Erythroblast (primary cell): ENCODE measurements at regions not wholly inside any gene's neighbourhood (a gene's known extent, or its start where the extent isn't known, plus 50 kb on each side); places are given as distances from the start of the nearest gene placed in this dataset.

Source experiments
- GATA1 ChIP-seq: IDR thresholded peaks from 2 replicates; pipeline ENCODE4 v1.6.1; 2011; ENCODE audit warnings: low read depth, mild to moderate bottlenecking, control low read depth, low read length, moderate library complexity
- POLR2A ChIP-seq: IDR thresholded peaks from 2 replicates; pipeline ENCODE4 v1.6.1; 2011; ENCODE audit warnings: mild to moderate bottlenecking, low read length

- no peak for TF ChIP-seq POLR2A
- TF ChIP-seq GATA1, result no peak
Observed at GRCh38 chr20:24059174-24059573, 70.6 kb upstream of the GGTLC1 start.
